ENCODE measurements at regions not wholly inside any gene's neighbourhood (a gene's known extent, or its start where the extent isn't known, plus 50 kb on each side); places are given as distances from the start of the nearest gene placed in this dataset.

GRCh38 chr7:12757443-12757842 lies 70.0 kb downstream of the ARL4A start:
- TF ChIP-seq FOXK2 (IDR thresholded peaks at IDR 0.05) (no peak), CTCF (IDR thresholded peaks at IDR 0.05 in 2 of 3, conservative IDR thresholded peaks at IDR 0.05 in 1 of 3; ENCODE audit: control insufficient read depth in 2 of 3, extremely low read depth in 1 of 3, insufficient read depth in 1 of 3, low read depth in 3 of 3, low read length in 3 of 3) (no peak), ATF2 (IDR thresholded peaks at IDR 0.05; ENCODE audit: low read length) (no peak), PKNOX1 (IDR thresholded peaks at IDR 0.05) (no peak)

Data from GM12878 (cell line).